ENCODE measurements at regions not wholly inside any gene's neighbourhood (a gene's known extent, or its start where the extent isn't known, plus 50 kb on each side); places are given as distances from the start of the nearest gene placed in this dataset.
A peak's percentile ranks its signal among the peaks of the same experiment; 100 is the strongest.

DNA sequence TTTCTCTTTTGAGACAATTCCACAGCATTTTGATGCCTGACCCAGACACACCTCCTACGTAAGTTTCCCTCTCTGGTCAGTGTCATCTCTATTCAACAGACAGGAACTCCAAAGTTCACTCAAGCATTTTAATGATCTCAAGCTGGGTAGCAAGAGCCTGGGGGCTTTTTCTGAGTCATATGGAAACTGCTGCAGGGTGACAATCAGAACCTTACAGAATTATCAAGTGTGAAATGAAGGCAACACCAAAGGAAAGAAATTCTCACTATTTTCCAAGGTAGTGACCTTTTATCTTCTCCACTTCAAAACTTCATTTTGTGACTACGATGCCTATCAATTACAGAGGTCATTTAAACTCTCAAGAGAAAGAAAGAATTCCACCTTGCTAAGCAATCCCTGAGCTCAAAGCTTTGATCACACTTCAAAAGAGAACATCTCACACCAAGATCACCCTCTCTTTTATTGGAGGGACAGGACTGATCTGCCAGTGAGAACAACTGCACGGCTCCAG is 229.0 kb upstream of the ZC3H12C start:
- no peak for TF ChIP-seq POLR2AphosphoS5 (IDR thresholded peaks at IDR 0.05)
- TF ChIP-seq POLR2A (IDR thresholded peaks at IDR 0.05): no peak
- no peak for TF ChIP-seq CTCF (IDR thresholded peaks at IDR 0.05 in 8 of 11, conservative IDR thresholded peaks at IDR 0.05 in 3 of 11)
- Histone ChIP-seq H3K4me3 (no peak overlapping the region), H3K9me3 (no peaks in the 10 kb centered on the region), H3K27me3 (replicated peaks in 1 of 7) (no peaks in the 10 kb centered on the region), H3K27ac (no peak overlapping the region), H3K36me3 (no peaks in the 10 kb centered on the region), H3K4me1 (peaks cover 0 to 7% (median 0%) of the 10 kb centered on the region in 6 donors)
- 56 to 60% (median 59%) methylated on average over 3 of the region's 3 CpGs for WGBS, 5 donors
- DNase-seq: no peak
- intact Hi-C loops (cut with DNase I; ENCODE audit: low total_unique reads): no loop called here

DNA sequence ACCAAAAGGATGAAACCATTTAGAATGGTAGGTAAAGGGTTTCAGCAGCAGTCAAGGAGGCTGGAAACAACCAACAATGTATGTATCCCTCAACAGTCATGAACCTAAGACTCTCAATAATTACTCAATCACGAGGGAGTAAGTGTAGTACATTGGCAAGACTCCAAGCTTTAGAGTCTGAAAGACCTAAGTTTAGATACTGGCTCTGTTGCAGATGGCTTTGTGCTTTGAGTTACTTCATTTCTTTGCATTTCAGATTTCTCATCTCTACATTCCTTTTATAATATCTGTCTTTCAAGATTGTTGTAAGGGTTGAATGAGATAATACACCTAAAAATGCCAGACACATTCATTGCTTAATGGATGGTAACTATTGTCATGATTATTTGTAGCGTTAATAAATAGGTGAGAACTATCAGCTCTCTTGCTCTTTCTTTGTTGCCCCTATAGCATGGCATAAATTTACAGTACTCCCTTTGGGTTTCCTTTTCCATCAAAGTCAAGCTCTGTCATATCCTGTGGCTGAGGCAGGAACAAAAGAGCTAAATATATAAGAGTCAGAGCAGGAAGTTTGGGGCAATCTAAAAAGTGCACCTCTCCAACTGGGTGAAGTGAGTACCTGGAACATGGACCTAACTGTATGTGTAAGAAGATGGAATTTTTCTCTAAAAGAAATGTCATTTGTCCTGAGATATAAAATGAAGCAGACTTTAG is 228.2 kb upstream of the ZC3H12C start:
- DNase-seq: no peak
- TF ChIP-seq CTCF (IDR thresholded peaks at IDR 0.05 in 8 of 11, conservative IDR thresholded peaks at IDR 0.05 in 3 of 11) (no peak), POLR2AphosphoS5 (IDR thresholded peaks at IDR 0.05) (no peak), POLR2A (IDR thresholded peaks at IDR 0.05) (no peak)
- WGBS, 5 donors: 53 to 68% (median 55%) methylated on average over 2 of the region's 2 CpGs
- no peaks in the 10 kb centered on the region for H3K27me3 ChIP-seq (replicated peaks in 1 of 7)
- H3K4me3 ChIP-seq: no peak overlapping the region
- intact Hi-C loops (cut with DNase I; ENCODE audit: low total_unique reads): no loop called here
- H3K9me3 ChIP-seq: no peaks in the 10 kb centered on the region
- H3K4me1 ChIP-seq: peaks cover 0 to 7% (median 0%) of the 10 kb centered on the region in 6 donors
- H3K36me3 ChIP-seq: no peaks in the 10 kb centered on the region
- no peak overlapping the region for H3K27ac ChIP-seq

GRCh38 chr11:109865548-109866186 is 227.5 kb upstream of the ZC3H12C start:
- H3K27ac ChIP-seq: no peak overlapping the region
- TF ChIP-seq POLR2A (IDR thresholded peaks at IDR 0.05) (no peak), CTCF (IDR thresholded peaks at IDR 0.05 in 8 of 11, conservative IDR thresholded peaks at IDR 0.05 in 3 of 11) (peak in 1 of 11 experiments; percentile 7)
- WGBS, 5 donors: 70 to 80% (median 77%) methylated on average over 4 to 5 of the region's 5 CpGs
- DNase-seq: no peak
- H3K4me3 ChIP-seq: no peak overlapping the region
- peaks cover 0 to 7% (median 0%) of the 10 kb centered on the region in 6 donors for H3K4me1 ChIP-seq
- H3K27me3 ChIP-seq (replicated peaks in 1 of 7): no peaks in the 10 kb centered on the region
- intact Hi-C loops (cut with DNase I; ENCODE audit: low total_unique reads): no loop called here
- H3K36me3 ChIP-seq: no peaks in the 10 kb centered on the region
- H3K9me3 ChIP-seq: no peaks in the 10 kb centered on the region

GRCh38 chr11:109867784-109868183 is 225.4 kb upstream of the ZC3H12C start:
- Histone ChIP-seq H3K27ac (no peak overlapping the region), H3K27me3 (replicated peaks in 1 of 7) (no peaks in the 10 kb centered on the region), H3K4me1 (peaks cover 0 to 7% (median 0%) of the 10 kb centered on the region in 6 donors), H3K36me3 (no peaks in the 10 kb centered on the region), H3K4me3 (no peak overlapping the region), H3K9me3 (peaks cover 0 to 6% (median 4%) of the 10 kb centered on the region in 8 donors)
- intact Hi-C loops (cut with DNase I; ENCODE audit: low total_unique reads): no loop called here
- 75 to 90% (median 83%) methylated on average over 2 of the region's 2 CpGs for WGBS, 5 donors
- TF ChIP-seq CTCF (IDR thresholded peaks at IDR 0.05 in 8 of 11, conservative IDR thresholded peaks at IDR 0.05 in 3 of 11): no peak
- TF ChIP-seq POLR2A (IDR thresholded peaks at IDR 0.05): no peak
- TF ChIP-seq POLR2AphosphoS5 (IDR thresholded peaks at IDR 0.05): no peak
- DNase-seq: no peak

Measured in spleen (tissue), 11 donors.